ENCODE measurements at regions not wholly inside any gene's neighbourhood (a gene's known extent, or its start where the extent isn't known, plus 50 kb on each side); places are given as distances from the start of the nearest gene placed in this dataset.

DNA sequence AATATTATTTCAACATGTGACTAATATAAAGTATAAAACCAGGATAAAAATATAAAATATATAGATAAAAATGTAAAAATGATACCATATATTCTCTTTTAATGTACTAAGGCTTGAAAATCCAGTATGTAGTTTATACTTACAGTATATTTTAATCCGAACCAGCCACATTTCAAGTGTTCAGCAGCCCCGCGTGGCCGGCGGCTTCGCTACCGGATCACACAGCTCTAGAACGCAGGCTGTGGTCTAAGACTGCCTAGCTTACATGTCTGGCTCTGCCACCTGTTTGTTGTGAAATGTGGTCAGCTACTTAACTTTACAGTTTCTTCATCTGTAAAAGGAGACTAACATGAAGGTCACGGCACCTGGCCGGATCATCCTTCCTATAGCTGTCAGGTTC, 189.7 kb upstream of the TBX3 start:
- no peak for TF ChIP-seq Cebpa-rat (IDR thresholded peaks at IDR 0.05)

DNA sequence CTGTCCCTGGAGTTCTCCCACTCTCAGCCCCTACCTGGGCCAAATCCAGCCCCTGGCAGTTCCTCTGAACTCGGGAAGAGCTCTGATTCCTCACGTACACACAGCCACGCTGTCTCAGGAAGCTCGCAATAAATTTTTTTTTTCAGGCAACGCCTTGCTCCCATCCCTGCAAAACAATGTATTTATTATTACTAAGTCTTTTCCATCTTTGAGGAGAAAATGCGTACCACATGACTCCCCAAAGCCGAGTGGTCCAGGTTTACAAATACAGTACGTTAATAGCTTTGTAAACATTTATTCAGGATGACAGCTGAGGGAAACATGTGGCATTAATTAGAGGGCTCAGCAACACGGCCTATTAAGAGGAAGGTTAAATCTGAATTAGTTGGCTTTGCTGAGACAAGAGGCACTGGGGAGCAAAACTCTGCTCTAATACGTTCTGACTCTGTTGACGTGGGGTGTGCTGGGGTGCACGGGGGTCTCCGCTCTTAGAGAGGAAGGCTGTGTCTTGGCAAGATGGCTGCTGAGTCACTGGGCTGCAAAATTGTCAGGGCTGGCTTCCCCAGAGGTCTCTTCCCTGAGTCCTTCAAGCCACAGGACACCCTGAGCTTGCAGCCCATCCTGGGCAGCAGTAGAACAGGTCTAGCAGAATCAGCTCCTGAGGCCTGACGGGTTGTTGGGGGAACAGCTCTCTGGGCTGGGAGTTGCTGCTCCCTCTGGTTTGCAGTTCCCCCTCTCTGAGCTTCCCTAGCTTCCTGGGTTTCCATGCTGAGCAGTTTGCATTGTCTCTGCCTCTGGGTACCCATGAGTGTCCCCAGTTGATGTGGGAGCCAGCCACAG, 185.2 kb upstream of the TBX3 start:
- Histone ChIP-seq H3K9ac (no peak overlapping the region), H3K4me2 (no peak overlapping the region), H3K27me3 (no peaks in the 10 kb centered on the region), H3K9me3 (replicated peaks in 1 of 11) (peaks cover 0 to 11% (median 6%) of the 10 kb centered on the region in 11 experiments; a peak in 10 of 22 replicates), H4K20me1 (no peaks in the 10 kb centered on the region), H3K4me3 (no peak overlapping the region), H3K36me3 (no peaks in the 10 kb centered on the region), H3K27ac (no peak overlapping the region), H3K4me1 (peaks cover 0 to 10% (median 0%) of the 10 kb centered on the region in 10 experiments; a peak in 4 of 20 replicates)
- TF ChIP-seq Cebpa-rat (IDR thresholded peaks at IDR 0.05): no peak

More for the DNA sequence above, 189.7 kb upstream of the TBX3 start:
- H3K4me1 ChIP-seq: peaks cover 0 to 10% (median 2%) of the 10 kb centered on the region in 10 experiments; a peak in 5 of 20 replicates
- H3K9ac ChIP-seq: no peak overlapping the region
- H3K4me3 ChIP-seq: no peak overlapping the region
- no peaks in the 10 kb centered on the region for H4K20me1 ChIP-seq
- no peaks in the 10 kb centered on the region for H3K9me3 ChIP-seq (replicated peaks in 1 of 11)
- no peaks in the 10 kb centered on the region for H3K36me3 ChIP-seq
- H3K27ac ChIP-seq: no peak overlapping the region
- H3K27me3 ChIP-seq: no peaks in the 10 kb centered on the region
- H3K4me2 ChIP-seq: no peak overlapping the region

- H3K36me3 ChIP-seq: no peaks in the 10 kb centered on the region
- H3K27me3 ChIP-seq: no peaks in the 10 kb centered on the region
- H3K4me1 ChIP-seq: peaks cover 0 to 10% (median 0%) of the 10 kb centered on the region in 10 experiments; a peak in 1 of 20 replicates
- H3K4me3 ChIP-seq: no peak overlapping the region
- TF ChIP-seq Cebpa-rat (IDR thresholded peaks at IDR 0.05): no peak
- H3K9ac ChIP-seq: no peak overlapping the region
- H3K4me2 ChIP-seq: no peak overlapping the region
- H4K20me1 ChIP-seq: no peaks in the 10 kb centered on the region
- no peak overlapping the region for H3K27ac ChIP-seq
- peaks cover 0 to 13% (median 6%) of the 10 kb centered on the region in 11 experiments; a peak in 11 of 22 replicates for H3K9me3 ChIP-seq (replicated peaks in 1 of 11)
Observed at GRCh38 chr12:114866331-114866730, 182.4 kb upstream of the TBX3 start.

GRCh38 chr12:114864837-114865551, 181.0 kb upstream of the TBX3 start:
- H3K4me2 ChIP-seq: no peak overlapping the region
- no peaks in the 10 kb centered on the region for H3K36me3 ChIP-seq
- no peak for TF ChIP-seq Cebpa-rat (IDR thresholded peaks at IDR 0.05)
- peaks cover 6 to 22% (median 11%) of the 10 kb centered on the region in 11 experiments; a peak in 13 of 22 replicates for H3K9me3 ChIP-seq (replicated peaks in 1 of 11)
- H3K9ac ChIP-seq: no peak overlapping the region
- no peak overlapping the region for H3K4me3 ChIP-seq
- H3K27me3 ChIP-seq: no peaks in the 10 kb centered on the region
- H4K20me1 ChIP-seq: no peaks in the 10 kb centered on the region
- no peak overlapping the region for H3K27ac ChIP-seq
- H3K4me1 ChIP-seq: peaks cover 0 to 10% (median 0%) of the 10 kb centered on the region in 10 experiments; a peak in 1 of 20 replicates

GRCh38 chr12:114863911-114864310, 179.9 kb upstream of the TBX3 start:
- Histone ChIP-seq H3K4me2 (no peak overlapping the region), H3K27ac (no peak overlapping the region), H3K9me3 (replicated peaks in 1 of 11) (peaks cover 6 to 22% (median 11%) of the 10 kb centered on the region in 11 experiments; a peak in 13 of 22 replicates), H3K36me3 (no peaks in the 10 kb centered on the region), H3K4me1 (peaks cover 0 to 10% (median 0%) of the 10 kb centered on the region in 10 experiments; a peak in 1 of 20 replicates), H3K4me3 (no peak overlapping the region), H3K27me3 (no peaks in the 10 kb centered on the region), H4K20me1 (no peaks in the 10 kb centered on the region), H3K9ac (no peak overlapping the region)
- TF ChIP-seq Cebpa-rat (IDR thresholded peaks at IDR 0.05): no peak

- H3K9me3 ChIP-seq (replicated peaks in 1 of 11): peaks cover 0 to 17% (median 8%) of the 10 kb centered on the region in 11 experiments; a peak in 13 of 22 replicates
- no peak overlapping the region for H3K4me3 ChIP-seq
- H3K4me2 ChIP-seq: no peak overlapping the region
- 0 out of 20 replicates have a peak, but pooled peaks cover 0 to 3% (median 0%) of the 10 kb centered on the region in 10 experiments for H3K4me1 ChIP-seq
- H3K36me3 ChIP-seq: no peaks in the 10 kb centered on the region
- H4K20me1 ChIP-seq: no peaks in the 10 kb centered on the region
- no peaks in the 10 kb centered on the region for H3K27me3 ChIP-seq
- no peak overlapping the region for H3K9ac ChIP-seq
- H3K27ac ChIP-seq: no peak overlapping the region
- no peak for TF ChIP-seq Cebpa-rat (IDR thresholded peaks at IDR 0.05)
Observed at GRCh38 chr12:114860969-114861368, 177.0 kb upstream of the TBX3 start.

DNA sequence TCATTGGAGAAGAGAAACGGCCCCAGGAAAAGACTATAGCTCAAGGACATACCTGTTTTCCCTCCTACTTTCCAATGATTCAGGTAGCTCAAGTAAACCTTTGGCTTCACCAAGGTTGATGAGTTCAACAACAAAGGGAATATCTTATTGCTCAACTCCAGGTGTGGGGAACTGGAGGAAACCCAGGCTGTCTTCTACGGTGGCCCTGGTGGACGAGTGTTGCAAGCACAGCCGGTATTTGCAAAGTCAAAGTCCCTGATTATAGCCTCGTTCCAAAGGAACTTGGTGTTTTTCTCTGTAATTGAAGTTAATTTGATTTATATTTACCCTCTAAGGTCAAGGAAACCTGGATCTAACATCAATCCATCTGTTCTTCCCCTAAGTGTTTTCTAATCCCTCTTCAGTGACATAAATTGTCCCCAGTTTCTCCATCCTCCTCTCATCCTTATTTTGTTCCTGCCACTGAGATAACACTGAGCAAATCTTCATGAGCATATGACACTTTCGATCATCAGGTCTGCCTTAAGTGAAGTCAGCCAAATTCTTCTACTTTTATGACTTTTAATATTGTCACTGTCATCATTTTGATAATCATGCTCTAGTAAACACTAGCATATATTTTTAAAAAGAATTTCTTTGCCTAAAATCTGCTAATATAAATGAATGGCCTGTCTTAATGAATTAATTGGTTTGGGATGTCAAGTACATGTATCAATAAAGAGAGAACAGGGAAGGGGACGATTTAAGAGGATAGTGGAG, 174.6 kb upstream of the TBX3 start:
- TF ChIP-seq Cebpa-rat (IDR thresholded peaks at IDR 0.05): no peak
- Histone ChIP-seq H3K4me3 (no peak overlapping the region), H3K9me3 (replicated peaks in 1 of 11) (peaks cover 11 to 35% (median 23%) of the 10 kb centered on the region in 11 experiments; a peak in 21 of 22 replicates), H3K4me1 (peaks cover 0 to 2% (median 0%) of the 10 kb centered on the region in 10 experiments; a peak in 2 of 20 replicates), H3K4me2 (no peak overlapping the region), H3K27ac (no peak overlapping the region), H3K9ac (no peak overlapping the region), H3K36me3 (no peaks in the 10 kb centered on the region), H4K20me1 (no peaks in the 10 kb centered on the region), H3K27me3 (no peaks in the 10 kb centered on the region)

DNA sequence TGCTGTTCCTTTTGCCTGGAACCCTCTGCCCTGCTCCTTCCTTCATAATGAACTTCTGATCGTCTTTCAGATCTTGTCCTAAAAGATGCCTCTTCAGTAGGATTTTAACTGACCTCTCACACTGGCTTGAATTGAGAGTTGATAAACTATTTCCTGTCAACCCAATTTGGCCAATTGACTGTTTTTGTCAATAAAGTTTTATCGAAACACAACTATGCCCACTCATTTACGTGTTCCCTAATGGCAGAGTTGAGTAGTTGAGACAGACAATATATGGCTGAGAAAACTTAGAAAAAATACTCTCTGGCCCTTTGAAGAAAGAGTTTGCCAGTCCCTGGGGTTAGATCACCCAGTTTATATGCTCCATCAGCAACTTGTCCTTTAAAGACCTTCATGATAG, 171.7 kb upstream of the TBX3 start:
- H3K27ac ChIP-seq: no peak overlapping the region
- H3K4me1 ChIP-seq: peaks cover 0 to 21% (median 12%) of the 10 kb centered on the region in 10 experiments; a peak in 14 of 20 replicates
- H4K20me1 ChIP-seq: no peaks in the 10 kb centered on the region
- H3K9me3 ChIP-seq (replicated peaks in 1 of 11): peaks cover 11 to 28% (median 19%) of the 10 kb centered on the region in 11 experiments; a peak in 21 of 22 replicates
- H3K36me3 ChIP-seq: no peaks in the 10 kb centered on the region
- no peak for TF ChIP-seq Cebpa-rat (IDR thresholded peaks at IDR 0.05)
- H3K9ac ChIP-seq: no peak overlapping the region
- no peak overlapping the region for H3K4me2 ChIP-seq
- H3K27me3 ChIP-seq: no peaks in the 10 kb centered on the region
- H3K4me3 ChIP-seq: no peak overlapping the region

All from BLaER1 treated with 17β-estradiol and CSF1 and Interleukin-3, amounts not matched to agents 10 nM and 100 nM (cell line).